ENCODE measurements at regions not wholly inside any gene's neighbourhood (a gene's known extent, or its start where the extent isn't known, plus 50 kb on each side); places are given as distances from the start of the nearest gene placed in this dataset.

DNA sequence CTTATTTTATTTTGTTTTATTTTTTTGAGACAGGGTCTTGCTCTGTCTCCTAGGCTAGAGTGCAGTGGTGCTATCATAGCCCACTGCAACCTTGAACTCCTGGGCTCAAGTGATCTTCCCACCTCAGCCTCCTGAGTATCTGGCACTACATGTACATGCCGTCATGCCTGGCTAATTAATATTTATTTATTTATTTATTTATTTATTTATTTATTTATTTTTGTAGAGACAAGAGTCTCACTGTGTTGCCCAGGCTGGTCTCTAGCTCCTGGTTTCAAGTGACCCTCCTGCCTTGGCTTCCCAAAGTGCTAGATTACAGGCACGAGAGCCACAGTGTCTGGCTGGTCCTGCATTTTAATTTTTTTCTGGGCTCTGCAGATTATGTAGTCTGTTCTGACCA, 84.9 kb upstream of the BCOR start:
- H3K4me3 ChIP-seq (ENCODE audit: low read depth, low read length): no peak overlapping the region
- no peaks in the 10 kb centered on the region for H3K4me1 ChIP-seq
- TF ChIP-seq, protein P1, sequence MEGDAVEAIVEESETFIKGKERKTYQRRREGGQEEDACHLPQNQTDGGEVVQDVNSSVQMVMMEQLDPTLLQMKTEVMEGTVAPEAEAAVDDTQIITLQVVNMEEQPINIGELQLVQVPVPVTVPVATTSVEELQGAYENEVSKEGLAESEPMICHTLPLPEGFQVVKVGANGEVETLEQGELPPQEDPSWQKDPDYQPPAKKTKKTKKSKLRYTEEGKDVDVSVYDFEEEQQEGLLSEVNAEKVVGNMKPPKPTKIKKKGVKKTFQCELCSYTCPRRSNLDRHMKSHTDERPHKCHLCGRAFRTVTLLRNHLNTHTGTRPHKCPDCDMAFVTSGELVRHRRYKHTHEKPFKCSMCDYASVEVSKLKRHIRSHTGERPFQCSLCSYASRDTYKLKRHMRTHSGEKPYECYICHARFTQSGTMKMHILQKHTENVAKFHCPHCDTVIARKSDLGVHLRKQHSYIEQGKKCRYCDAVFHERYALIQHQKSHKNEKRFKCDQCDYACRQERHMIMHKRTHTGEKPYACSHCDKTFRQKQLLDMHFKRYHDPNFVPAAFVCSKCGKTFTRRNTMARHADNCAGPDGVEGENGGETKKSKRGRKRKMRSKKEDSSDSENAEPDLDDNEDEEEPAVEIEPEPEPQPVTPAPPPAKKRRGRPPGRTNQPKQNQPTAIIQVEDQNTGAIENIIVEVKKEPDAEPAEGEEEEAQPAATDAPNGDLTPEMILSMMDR (IDR thresholded peaks at IDR 0.05; ENCODE audit: low read depth, low read length): no peak
- no peaks in the 10 kb centered on the region for H3K36me3 ChIP-seq
- no peak for DNase-seq
- no peaks in the 10 kb centered on the region for H3K9me3 ChIP-seq
- H3K27me3 ChIP-seq: no peaks in the 10 kb centered on the region

- no peaks in the 10 kb centered on the region for H3K27me3 ChIP-seq
- no peak overlapping the region for H3K4me3 ChIP-seq (ENCODE audit: low read depth, low read length)
- DNase-seq: no peak
- H3K36me3 ChIP-seq: no peaks in the 10 kb centered on the region
- H3K9me3 ChIP-seq: no peaks in the 10 kb centered on the region
- H3K4me1 ChIP-seq: no peaks in the 10 kb centered on the region
- TF ChIP-seq, protein P1 (IDR thresholded peaks at IDR 0.05; ENCODE audit: low read depth, low read length): no peak
These were observed 84.3 kb upstream of the BCOR start for GRCh38 chrX:40182095-40182494.

DNA sequence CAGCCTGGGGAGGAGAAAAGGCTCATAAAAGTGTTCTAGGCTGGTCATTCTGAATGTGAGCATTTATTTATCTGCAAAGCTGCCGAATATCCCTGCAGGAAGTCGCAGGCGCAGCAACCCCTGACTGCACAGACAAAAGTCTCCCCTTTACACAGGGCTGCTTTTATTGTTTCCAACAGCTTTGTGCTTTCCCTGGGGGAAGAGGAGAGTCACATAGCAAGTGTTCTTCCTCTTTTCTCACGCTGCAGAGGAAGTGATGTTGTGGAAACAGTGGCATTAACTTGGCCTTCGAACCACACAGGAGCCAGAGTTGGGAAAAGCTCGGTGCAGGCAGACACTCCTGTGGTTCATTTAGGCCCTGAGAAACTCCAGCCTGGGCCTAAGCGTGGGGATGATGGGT, 81.5 kb upstream of the BCOR start:
- Histone ChIP-seq H3K4me1 (no peaks in the 10 kb centered on the region), H3K36me3 (no peaks in the 10 kb centered on the region), H3K9me3 (no peaks in the 10 kb centered on the region), H3K27me3 (no peaks in the 10 kb centered on the region), H3K4me3 (ENCODE audit: low read depth, low read length) (no peak overlapping the region)
- TF ChIP-seq, protein P1 (IDR thresholded peaks at IDR 0.05; ENCODE audit: low read depth, low read length): no peak
- no peak for DNase-seq

DNA sequence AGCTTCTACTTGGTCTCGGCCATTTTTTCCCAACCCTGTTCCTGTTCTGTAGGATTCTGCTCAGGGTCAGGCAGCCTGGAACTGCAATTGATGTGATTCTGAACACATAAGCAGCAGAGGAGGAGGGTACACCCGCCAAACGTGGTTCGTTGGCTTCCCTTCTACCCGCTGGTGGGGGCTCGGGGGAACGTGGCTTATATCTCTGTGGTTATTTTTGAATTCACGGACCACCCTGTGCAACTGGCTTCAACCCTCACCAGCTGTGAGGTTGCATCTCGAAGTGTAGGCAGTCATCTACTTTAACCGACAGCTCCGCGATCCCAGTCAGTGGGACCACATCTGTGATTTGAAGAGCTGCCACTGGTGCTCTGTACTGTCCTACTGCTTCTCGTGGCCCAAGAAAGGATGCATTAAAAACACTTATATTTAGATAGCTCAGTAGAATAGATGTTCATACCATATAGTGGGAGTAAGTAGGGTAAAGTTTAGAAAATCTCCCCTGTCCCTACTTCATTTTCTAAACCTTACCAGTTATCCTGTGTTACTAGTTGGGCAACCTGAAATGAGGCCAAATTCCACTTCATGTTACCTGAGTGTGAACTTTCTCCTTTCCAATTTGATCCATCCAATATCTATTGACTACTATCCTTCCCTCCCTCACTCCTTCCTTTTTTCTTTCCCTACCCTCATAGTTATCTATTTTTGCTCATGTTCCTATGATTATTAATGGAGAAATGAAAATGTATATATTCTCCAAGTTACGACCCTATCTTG, 80.4 kb upstream of the BCOR start:
- no peaks in the 10 kb centered on the region for H3K36me3 ChIP-seq
- DNase-seq: no peak
- H3K9me3 ChIP-seq: no peaks in the 10 kb centered on the region
- TF ChIP-seq, protein P1 (IDR thresholded peaks at IDR 0.05; ENCODE audit: low read depth, low read length): no peak
- H3K4me3 ChIP-seq (ENCODE audit: low read depth, low read length): no peak overlapping the region
- no peaks in the 10 kb centered on the region for H3K27me3 ChIP-seq
- peaks cover 6% of the 10 kb centered on the region; the same call in 1 of the 2 replicates for H3K4me1 ChIP-seq

DNA sequence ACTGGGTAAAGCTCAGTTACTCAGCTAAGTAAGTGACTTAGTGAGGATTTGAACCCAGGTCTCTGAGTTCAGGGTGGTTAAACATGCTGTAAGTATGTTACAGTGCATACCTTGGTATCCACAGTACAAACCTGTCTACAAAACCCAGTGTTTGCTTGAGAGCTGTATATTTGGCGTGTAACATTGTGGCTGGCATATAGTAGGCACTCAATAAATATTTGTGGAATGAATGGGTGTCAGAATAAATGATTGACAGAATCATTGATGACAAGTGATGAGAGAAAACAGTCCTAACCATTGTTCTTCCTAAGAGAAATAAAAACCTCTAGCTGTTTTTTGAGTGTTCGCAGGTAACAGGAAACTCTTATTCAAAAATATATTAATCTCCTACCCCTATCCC, 79.7 kb upstream of the BCOR start:
- Histone ChIP-seq H3K9me3 (no peaks in the 10 kb centered on the region), H3K36me3 (no peaks in the 10 kb centered on the region), H3K4me1 (peaks cover 7% of the 10 kb centered on the region; the same call in 1 of the 2 replicates), H3K27me3 (no peaks in the 10 kb centered on the region), H3K4me3 (ENCODE audit: low read depth, low read length) (peak overlapping the region; percentile 59)
- no peak for DNase-seq
- TF ChIP-seq, protein P1 (IDR thresholded peaks at IDR 0.05; ENCODE audit: low read depth, low read length): no peak

- Histone ChIP-seq H3K9me3 (no peaks in the 10 kb centered on the region), H3K4me1 (peaks cover 7% of the 10 kb centered on the region; the same call in 1 of the 2 replicates), H3K36me3 (no peaks in the 10 kb centered on the region), H3K4me3 (ENCODE audit: low read depth, low read length) (peak overlapping the region; percentile 59), H3K27me3 (no peaks in the 10 kb centered on the region)
- no peak for DNase-seq
- TF ChIP-seq, protein P1 (IDR thresholded peaks at IDR 0.05; ENCODE audit: low read depth, low read length): no peak
These were observed 79.3 kb upstream of the BCOR start for GRCh38 chrX:40177117-40177430.

Data from BE2C (cell line).